Inflammatory macrophage (primary cell): ENCODE measurements at regions not wholly inside any gene's neighbourhood (a gene's known extent, or its start where the extent isn't known, plus 50 kb on each side); places are given as distances from the start of the nearest gene placed in this dataset.
"Not testable (repeated sequence)": the region's sequence is repeated elsewhere in the genome, so short reads cannot be mapped to it uniquely, and the experiment has no call there.

Experiments used
- DNase-seq, 2 donors: peaks; one replicate each; pipeline ENCODE4 v3.0.0-alpha.2; 2020 to 2022

DNA sequence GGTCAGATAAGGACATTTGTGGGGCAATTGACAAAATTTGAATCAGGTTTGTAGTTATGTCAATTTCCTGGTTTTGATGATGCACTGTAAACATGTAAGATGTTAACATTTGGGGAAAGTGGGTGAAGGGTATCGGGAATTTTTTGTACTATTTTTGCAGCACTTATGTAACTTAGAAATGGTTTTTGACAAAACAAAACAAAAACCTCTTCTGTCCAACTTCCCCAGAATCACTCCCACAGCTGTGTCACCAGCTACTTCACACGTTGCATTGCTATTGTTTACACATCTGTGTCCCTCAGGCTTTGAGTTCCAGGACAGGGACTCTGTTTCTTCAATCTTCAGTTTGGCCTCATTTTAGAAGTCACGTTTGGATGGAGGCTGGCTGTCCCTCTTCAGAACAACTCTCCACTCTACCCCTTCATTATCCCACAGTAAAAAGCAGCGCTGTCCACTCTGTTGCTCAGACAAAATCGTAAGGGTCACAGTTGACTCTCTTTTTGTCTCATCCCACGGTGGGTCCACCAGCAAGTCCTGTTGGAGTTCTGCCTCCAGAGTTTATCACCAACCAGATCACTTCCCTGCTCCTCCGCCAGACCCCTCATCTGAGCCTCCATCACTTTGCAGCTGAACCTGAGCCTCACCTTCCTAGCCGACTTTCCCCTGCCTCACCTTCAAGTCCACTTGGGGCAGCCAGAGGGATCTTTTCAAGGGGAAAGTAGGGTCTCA, 63.2 kb downstream of the NENF start:
- DNase-seq: peak; percentile 76 to 87

GRCh38 chr1:212496682-212497081, 64.0 kb downstream of the NENF start:
- DNase-seq: peak; percentile 35 to 38

GRCh38 chr1:212497553-212497952, 64.8 kb downstream of the NENF start:
- DNase-seq: no peak

GRCh38 chr1:212498283-212499040, 65.7 kb downstream of the NENF start:
- DNase-seq: peak; percentile 88 to 97

GRCh38 chr1:212500351-212500750, 67.6 kb downstream of the NENF start:
- DNase-seq: no peak

- DNase-seq: peak; percentile 28 to 30
These were observed 68.3 kb downstream of the NENF start for GRCh38 chr1:212500983-212501382.

GRCh38 chr1:212503714-212504113, 71.0 kb downstream of the NENF start:
- DNase-seq: no peak

DNA sequence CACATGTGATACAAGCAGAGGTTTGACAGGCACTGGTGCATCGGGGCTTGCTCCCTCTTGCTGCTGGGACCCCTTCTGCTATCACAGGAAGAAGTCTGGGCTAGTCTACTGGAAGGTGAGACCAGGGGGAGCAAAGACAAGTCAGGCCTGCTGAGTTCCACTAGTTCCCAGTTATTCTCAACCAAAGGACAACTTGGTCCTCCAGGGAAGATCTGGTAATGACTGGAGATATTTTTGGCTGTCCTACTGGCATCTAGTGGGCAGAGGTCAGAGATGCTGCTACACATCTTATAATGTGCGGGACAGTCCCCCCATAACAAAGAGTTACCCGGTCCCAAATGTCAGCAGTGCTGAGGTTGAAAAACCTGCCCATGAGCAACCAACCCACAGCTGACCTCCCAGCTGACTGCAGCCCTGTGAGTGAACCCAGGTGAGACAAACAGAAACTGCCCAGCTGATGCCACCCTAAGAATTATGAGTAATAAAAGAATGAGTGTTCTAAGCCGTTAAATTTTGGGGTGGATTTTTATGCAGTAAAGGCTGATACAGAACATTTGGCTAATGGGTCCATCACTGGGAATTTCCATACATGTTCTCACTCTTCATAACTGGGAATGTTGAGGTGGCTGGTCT, 71.6 kb downstream of the NENF start:
- DNase-seq: no peak

DNA sequence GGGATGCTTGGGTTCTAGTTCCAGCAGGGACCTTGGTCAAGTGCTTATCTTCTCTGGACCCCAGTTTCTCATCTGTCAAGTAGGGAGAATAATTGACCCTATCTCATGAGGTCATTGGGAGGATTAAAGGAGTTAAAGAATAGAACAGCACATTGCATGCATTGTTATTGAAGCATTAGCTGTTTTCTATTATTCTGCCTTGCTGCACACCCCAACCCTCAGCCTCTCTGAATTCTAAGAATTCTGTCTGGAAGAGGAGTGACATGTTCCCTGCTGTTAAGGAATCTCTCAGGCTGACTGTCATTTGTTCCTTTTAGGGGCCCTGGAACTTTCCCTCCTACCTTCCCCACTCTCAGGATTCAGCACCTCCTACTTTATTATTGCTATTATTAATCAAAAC, 73.9 kb downstream of the NENF start:
- DNase-seq: no peak

DNA sequence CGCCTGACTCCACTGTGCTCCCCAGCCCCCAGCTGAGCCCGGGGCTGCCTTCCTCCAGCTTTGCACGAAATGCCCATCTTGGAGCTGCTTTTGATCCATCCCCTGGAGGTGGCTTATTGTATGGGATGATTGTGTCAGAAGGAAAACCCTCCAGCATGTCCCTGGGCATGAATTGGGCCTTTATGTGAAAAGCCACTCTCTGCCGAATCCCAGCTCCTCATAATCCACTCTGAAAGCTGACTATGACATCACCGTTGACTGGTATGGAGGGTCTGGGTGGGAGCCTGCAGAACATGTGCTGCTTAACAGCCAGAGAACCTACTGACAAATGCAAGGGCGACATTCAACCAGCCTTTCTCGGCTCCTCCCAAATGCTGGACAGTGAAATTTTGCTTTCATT, 74.6 kb downstream of the NENF start:
- no peak for DNase-seq

DNA sequence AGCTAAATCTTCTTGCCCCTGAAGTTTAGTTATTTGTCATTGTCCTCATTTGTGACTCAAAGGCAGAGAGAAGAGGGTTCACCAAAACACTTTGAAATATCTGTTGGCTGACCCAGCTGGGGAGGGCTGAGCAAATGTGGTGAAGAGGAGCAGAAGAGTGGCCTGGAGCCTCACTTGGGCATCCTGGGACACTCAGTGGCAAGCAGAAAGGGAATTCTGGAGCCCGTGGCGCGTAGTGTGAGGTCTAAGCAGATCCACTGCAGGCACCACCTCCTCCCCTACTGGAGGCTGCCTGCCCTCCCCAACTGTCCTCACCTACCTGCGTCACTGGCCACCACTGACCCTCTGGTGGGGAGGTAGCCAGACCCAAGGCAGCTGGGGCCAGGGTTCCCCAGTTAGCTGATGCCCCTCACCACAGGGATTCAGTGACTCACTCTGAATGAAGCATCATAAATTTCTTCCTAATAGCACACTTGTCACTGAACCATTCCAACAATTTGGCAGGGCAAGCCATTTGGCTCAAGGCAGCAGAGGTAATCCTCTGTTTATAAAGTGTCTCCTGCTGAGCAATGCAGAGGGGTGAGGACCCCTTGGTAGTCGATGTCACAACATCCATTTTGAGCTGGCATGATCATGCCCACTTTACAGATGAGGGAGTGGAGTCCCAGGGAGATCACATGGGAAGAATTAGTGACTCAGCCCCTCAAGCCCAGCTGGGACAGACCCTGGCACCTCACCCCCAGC, 80.3 kb downstream of the NENF start:
- DNase-seq: no peak

- DNase-seq: no peak
These were observed 80.9 kb downstream of the NENF start for GRCh38 chr1:212513586-212513985.

- peak in 1 of 2 donors; percentile 27 for DNase-seq
These were observed 81.4 kb downstream of the NENF start for GRCh38 chr1:212514056-212514614.

DNA sequence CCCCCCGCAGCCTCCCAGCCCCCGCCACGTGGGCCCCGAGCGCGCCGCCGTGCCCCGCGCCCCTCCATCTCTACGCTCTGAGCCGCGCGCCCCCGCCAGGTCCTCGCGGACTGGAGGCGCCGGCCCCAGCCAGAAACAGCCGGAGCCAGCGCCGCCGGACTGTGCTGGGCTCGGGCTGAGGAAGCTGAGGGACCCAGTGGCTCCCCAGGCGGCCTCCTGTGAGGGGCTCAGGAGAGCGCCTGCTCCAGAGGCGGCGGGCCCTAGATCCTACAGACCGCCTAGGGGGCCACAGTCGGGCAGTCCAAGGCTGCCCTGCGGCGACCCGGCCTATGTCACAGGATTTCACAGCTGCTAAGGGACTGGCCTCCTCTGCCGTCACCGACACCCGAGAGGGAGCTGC, 82.1 kb downstream of the NENF start:
- DNase-seq: no peak

DNA sequence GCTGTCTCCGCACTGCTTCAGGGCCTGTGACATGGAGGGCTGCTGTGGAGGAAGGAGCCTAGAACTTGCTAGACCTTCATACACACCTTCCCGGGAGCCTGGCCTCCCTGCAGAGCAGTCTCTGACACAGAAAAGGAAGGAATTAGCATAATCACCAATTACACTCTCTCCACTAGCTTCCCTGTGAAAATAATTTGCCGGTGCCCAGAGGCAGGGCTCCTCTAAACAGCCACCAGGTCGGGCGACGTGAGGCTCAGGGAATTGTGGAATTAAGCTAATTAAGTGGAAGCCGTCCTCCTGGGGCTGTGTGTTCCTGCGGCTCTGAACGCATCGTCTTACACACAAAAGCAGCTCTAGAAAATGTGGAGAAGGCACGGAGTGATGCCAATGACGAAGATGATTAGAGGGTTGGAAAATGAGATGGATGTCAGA, 82.6 kb downstream of the NENF start:
- no peak for DNase-seq

DNA sequence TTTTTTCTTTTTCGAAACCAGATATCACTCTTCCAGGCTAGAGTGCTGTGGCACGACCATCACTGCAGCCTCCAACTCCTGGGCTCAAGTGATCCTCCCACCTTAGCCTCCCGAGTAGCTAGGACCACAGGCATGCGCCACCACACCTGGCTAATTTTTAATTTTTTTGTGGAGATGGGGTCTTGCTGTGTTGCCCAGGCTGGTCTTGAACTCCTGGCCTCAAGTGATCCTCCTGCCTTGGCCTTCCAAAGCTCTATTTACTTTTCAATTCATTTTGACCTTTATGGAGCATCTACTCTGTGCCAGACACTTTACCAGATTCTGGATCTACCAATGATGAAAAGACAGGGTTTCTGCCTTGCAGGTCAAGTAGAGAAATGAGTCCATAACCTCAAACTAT, 83.3 kb downstream of the NENF start:
- not testable (repeated sequence) for DNase-seq

GRCh38 chr1:212518188-212519054, 85.7 kb downstream of the NENF start:
- peak; percentile 54 to 79 for DNase-seq

GRCh38 chr1:212519131-212519530, 86.4 kb downstream of the NENF start:
- DNase-seq: no peak

- no peak for DNase-seq
These were observed 87.6 kb downstream of the NENF start for GRCh38 chr1:212520299-212520698.

DNA sequence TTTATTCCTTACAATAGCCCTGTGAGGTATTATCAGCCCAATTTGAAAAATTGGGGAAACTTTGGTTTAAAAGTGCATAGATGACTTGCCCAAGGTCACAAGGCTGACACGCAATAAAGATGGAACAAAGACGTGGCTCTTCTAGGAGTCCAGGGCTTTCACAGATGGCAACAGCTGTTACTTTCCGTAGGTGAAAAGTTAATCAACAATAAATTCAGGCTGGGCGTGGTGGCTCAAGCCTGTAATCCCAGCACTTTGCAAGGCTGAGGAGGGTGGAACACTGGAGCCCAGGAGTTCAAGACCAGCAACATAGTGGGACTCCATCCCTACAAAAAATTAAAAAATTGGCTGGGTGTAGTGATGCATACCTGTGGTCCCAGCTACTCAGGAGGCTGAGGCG, 87.8 kb upstream of the ATF3 start:
- DNase-seq: no peak

DNA sequence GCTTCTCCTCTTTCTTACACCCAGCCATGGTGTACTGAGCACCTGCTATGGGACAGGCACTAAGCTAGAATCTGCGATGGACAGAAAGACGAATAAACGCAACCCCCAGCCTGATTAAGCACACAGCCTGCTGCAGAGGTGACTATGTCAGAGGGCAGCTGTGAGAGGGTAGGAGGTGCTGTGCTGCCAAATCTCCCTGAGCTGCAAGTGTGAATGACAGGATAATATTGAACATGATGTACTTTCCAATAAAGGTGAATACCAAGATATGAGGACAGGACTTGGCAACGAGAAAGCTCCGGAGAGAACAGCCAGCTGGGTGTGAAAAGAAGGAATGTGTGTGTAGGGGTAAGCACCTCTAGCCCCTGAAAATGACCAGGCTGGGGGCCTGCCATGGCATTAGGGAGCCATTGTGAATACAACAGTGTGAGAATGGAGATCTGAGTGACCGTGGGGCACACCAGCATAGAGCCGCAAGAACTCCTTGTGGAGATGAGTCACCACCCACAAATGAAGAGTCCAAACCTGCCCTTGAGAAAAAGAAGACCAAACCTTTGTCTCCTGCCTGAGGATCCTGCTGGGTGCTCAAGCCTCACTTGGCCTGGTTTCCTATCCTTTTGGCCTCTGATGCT, 83.0 kb upstream of the ATF3 start:
- DNase-seq: peak in 1 of 2 donors; percentile 62
